Thoracic aorta (tissue), 2 donors: ENCODE measurements at regions not wholly inside any gene's neighbourhood (a gene's known extent, or its start where the extent isn't known, plus 50 kb on each side); places are given as distances from the start of the nearest gene placed in this dataset.

Experiments used
- ATAC-seq: fragments of 150-250 bp; one replicate; pipeline ENCODE4 v1.8.0; 2017; ENCODE audit warnings: low read depth; ENCODE audit not compliant: insufficient number of reproducible peaks, low FRiP score
- DNase-seq: peaks from one replicate; pipeline ENCODE4 v3.0.0-alpha.2; 2020; ENCODE audit warnings: low spot score
- H3K27ac ChIP-seq, 2 donors: fragments of 200-600 bp; sonication (generic); 1 replicate in 1 of 2; 2 replicates in 1 of 2; pipeline ENCODE4 v1.5.1; 2016; ENCODE audit warnings: mild to moderate bottlenecking in 2 of 2, moderate library complexity in 2 of 2
- H3K27me3 ChIP-seq: fragments of 200-600 bp; sonication (generic); replicated peaks from 2 replicates; pipeline ENCODE4 v1.6.0; 2016; ENCODE audit warnings: mild to moderate bottlenecking; ENCODE audit not compliant: insufficient read depth
- H3K36me3 ChIP-seq: fragments of 200-600 bp; sonication (generic); one replicate; pipeline ENCODE4 v1.5.1; 2016
- H3K4me1 ChIP-seq, 2 donors: fragments of 200-600 bp; sonication (generic); 1 replicate in 1 of 2; 2 replicates in 1 of 2; pipeline versions ENCODE4 v1.5.1 to v1.6.0; 2016; ENCODE audit warnings: low read depth in 2 of 2, mild to moderate bottlenecking in 1 of 2; ENCODE audit not compliant: control insufficient read depth in 1 of 2
- H3K4me3 ChIP-seq: fragments of 200-600 bp; sonication (generic); 2 replicates; pipeline ENCODE4 v1.5.1; 2016; ENCODE audit warnings: mild to moderate bottlenecking
- H3K9me3 ChIP-seq: fragments of 200-600 bp; sonication (generic); 2 replicates; pipeline ENCODE4 v1.5.1; 2016
- CTCF ChIP-seq: fragments of 200-600 bp; sonication (generic); IDR thresholded peaks from one replicate; pipeline ENCODE4 v1.5.1; 2019; ENCODE audit warnings: antibody characterized with exemption

GRCh38 chr18:4578449-4578848 is 123.3 kb upstream of the DLGAP1 start:
- no peak for ATAC-seq

GRCh38 chr18:4573735-4574134 is 118.6 kb upstream of the DLGAP1 start:
- DNase-seq (no peak), ATAC-seq (no peak)
- Histone ChIP-seq H3K27ac (no peak overlapping the region), H3K27me3 (no peaks in the 10 kb centered on the region), H3K9me3 (peaks cover 19% of the 10 kb centered on the region), H3K36me3 (no peaks in the 10 kb centered on the region), H3K4me1 (no peaks in the 10 kb centered on the region), H3K4me3 (no peak overlapping the region)
- no peak for TF ChIP-seq CTCF

More at GRCh38 chr18:4578449-4578848, 123.3 kb upstream of the DLGAP1 start:
- no peaks in the 10 kb centered on the region for H3K36me3 ChIP-seq
- peaks cover 16% of the 10 kb centered on the region for H3K9me3 ChIP-seq
- no peak overlapping the region for H3K4me3 ChIP-seq
- TF ChIP-seq CTCF = no peak
- H3K4me1 ChIP-seq = no peaks in the 10 kb centered on the region
- no peak overlapping the region for H3K27ac ChIP-seq
- no peak for DNase-seq
- H3K27me3 ChIP-seq = no peaks in the 10 kb centered on the region

- Histone ChIP-seq H3K4me1 (no peaks in the 10 kb centered on the region), H3K4me3 (no peak overlapping the region), H3K27me3 (no peaks in the 10 kb centered on the region), H3K36me3 (no peaks in the 10 kb centered on the region), H3K27ac (no peak overlapping the region), H3K9me3 (no peaks in the 10 kb centered on the region)
- no peak for TF ChIP-seq CTCF
- no peak for DNase-seq
- ATAC-seq = no peak
These were observed 102.4 kb upstream of the DLGAP1 start for GRCh38 chr18:4557502-4557901.

- H3K9me3 ChIP-seq = no peaks in the 10 kb centered on the region
- H3K4me1 ChIP-seq = no peaks in the 10 kb centered on the region
- no peak for TF ChIP-seq CTCF
- H3K27ac ChIP-seq = no peak overlapping the region
- no peak for ATAC-seq
- H3K36me3 ChIP-seq = no peaks in the 10 kb centered on the region
- DNase-seq = no peak
- no peaks in the 10 kb centered on the region for H3K27me3 ChIP-seq
- H3K4me3 ChIP-seq = no peak overlapping the region
These were observed 95.9 kb upstream of the DLGAP1 start for GRCh38 chr18:4551001-4551360.

- no peak for TF ChIP-seq CTCF
These were observed 94.2 kb upstream of the DLGAP1 start for GRCh38 chr18:4549164-4549872.

More at GRCh38 chr18:4549164-4549872, 94.2 kb upstream of the DLGAP1 start:
- Histone ChIP-seq H3K27me3 (no peaks in the 10 kb centered on the region), H3K27ac (no peak overlapping the region), H3K4me3 (no peak overlapping the region), H3K4me1 (no peaks in the 10 kb centered on the region), H3K9me3 (no peaks in the 10 kb centered on the region), H3K36me3 (no peaks in the 10 kb centered on the region)
- DNase-seq (no peak), ATAC-seq (no peak)
